GM21423 (cell line): ENCODE measurements at regions not wholly inside any gene's neighbourhood (a gene's known extent, or its start where the extent isn't known, plus 50 kb on each side); places are given as distances from the start of the nearest gene placed in this dataset.
"Not testable (repeated sequence)": the region's sequence is repeated elsewhere in the genome, so short reads cannot be mapped to it uniquely, and the experiment has no call there.

Experiments
- ATAC-seq: cut with Tn5 transposase; IDR thresholded peaks from one replicate; pipeline ENCODE4 v1.9.1; 2021; ENCODE audit warnings: mild to moderate bottlenecking, moderate library complexity; ENCODE audit not compliant: unreplicated experiment

GRCh38 chr16:65754820-65755691, 611.4 kb upstream of the CDH5 start:
- no peak for ATAC-seq

DNA sequence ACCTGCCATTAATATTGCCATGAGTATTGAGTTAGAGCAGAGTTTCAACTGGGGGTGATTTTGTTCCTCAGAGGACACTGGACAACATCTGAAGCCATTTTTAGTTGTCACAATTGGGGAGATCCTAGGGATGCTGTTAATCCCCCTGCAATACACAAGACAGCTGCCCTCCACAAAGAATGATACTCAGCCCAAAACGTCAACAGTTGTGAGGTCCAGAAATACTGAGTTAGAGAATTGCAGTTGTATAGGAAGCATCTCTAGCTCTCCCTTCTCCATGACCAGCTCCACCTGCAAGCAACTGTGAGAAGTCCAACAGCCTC, 614.0 kb upstream of the CDH5 start:
- no peak for ATAC-seq

- ATAC-seq, result no peak
Measured at GRCh38 chr16:65751622-65752521, 614.6 kb upstream of the CDH5 start.

GRCh38 chr16:65749506-65749905, 617.0 kb upstream of the CDH5 start:
- ATAC-seq, result no peak

GRCh38 chr16:65746941-65747340, 619.5 kb upstream of the CDH5 start:
- ATAC-seq, result no peak

DNA sequence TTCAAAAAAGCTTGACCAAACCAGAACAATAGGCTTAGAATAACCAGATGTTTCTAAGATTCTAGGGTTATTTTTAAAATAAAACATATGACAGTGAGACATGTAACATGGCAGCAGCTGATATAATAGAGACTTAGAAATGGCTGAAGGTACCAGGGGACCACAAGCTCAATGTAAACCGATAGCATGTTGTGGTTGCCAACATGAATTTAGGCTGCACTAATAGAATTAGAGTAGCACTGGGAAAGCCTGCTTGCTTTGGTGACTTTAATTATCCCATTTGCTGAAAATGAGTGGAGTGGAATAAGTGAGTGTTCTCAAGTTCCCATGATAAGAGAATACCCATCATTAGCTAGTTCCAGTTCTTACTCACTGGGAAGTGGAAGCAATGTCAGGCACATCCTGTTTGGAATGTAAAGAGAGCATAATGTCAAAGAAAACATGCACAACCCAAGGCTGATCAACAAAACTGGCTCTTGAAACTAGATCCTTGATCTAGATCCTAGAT, 621.2 kb upstream of the CDH5 start:
- ATAC-seq, result no peak

GRCh38 chr16:65744401-65744800, 622.1 kb upstream of the CDH5 start:
- ATAC-seq, result no peak

- no peak for ATAC-seq
Measured at GRCh38 chr16:65743558-65743957, 621.7 kb upstream of the CDH11 start.

DNA sequence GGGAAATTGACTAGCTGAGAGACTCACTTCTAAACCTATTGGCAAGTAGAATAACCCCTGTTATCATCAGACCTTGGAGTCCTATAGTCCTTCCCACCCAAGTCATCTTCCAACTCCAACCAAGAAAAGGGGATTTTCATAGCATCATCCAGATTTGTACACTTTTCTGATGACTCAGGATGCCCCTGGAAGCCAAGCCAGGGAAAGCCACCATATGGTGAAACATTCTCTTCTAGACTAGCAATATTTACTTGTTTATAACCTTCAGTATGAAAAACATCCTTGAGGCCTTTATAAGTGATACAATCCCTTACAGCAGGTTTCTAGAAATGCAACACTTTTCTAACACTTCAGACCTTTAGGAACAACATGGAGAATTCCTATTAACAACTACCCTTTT, 618.8 kb upstream of the CDH11 start:
- no peak for ATAC-seq

GRCh38 chr16:65739518-65739917, 617.7 kb upstream of the CDH11 start:
- no peak for ATAC-seq

GRCh38 chr16:65737831-65738230, 616.0 kb upstream of the CDH11 start:
- no peak for ATAC-seq

GRCh38 chr16:65735615-65736014, 613.8 kb upstream of the CDH11 start:
- not testable (repeated sequence) for ATAC-seq

DNA sequence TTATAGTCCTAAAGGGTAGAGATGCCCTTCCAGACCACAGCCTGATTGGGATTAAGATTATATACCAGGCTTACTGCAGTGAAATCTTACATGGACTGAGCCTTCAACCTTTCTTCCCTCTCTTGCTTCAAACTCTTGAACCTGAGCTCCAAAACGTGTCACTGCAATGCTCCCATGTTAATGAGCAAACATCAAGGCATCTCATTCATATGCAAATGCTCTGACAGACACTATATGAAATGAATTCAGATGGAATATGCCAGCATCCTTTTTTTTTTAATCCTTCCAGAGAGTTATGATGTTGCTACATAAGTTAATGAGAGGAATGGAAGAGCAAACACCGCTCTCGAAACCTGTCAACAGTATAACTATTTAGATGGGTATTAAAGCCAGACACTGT, 611.9 kb upstream of the CDH11 start:
- ATAC-seq, result no peak

- ATAC-seq, result no peak
Measured at GRCh38 chr16:65731833-65732232, 610.0 kb upstream of the CDH11 start.

GRCh38 chr16:65728652-65729051, 606.8 kb upstream of the CDH11 start:
- ATAC-seq, result no peak

- ATAC-seq, result no peak
Measured at GRCh38 chr16:65728167-65728566, 606.3 kb upstream of the CDH11 start.

DNA sequence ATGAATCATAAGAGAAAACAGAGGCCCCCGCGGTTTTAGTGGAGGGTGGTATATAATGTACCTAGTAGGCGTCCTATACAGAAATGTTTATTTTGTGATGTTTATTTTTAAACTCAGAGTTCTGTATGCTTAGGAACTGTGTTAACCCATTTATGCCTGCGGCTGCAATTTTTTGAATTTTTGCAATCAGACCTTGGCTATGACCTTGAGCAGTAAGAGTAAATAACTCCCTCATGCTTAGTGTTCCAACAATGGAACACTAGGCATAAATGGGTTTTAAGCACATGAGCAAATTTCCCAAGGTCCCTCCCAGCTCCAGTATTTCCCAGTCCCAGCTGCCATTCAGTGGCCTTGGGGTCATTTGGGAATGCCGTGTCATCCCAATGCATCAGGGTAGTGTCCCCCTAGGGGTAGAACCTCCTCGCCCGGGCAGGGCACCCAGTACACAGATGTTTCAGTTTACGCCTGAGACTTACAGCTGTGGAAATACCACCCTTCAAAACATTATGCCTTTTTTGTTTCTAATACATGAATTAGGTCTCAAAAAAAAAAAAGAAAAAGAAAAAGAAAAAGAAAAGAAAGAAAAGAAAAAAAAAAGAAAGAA, 605.8 kb upstream of the CDH11 start:
- no peak for ATAC-seq

GRCh38 chr16:65725156-65725845, 603.4 kb upstream of the CDH11 start:
- no peak for ATAC-seq

DNA sequence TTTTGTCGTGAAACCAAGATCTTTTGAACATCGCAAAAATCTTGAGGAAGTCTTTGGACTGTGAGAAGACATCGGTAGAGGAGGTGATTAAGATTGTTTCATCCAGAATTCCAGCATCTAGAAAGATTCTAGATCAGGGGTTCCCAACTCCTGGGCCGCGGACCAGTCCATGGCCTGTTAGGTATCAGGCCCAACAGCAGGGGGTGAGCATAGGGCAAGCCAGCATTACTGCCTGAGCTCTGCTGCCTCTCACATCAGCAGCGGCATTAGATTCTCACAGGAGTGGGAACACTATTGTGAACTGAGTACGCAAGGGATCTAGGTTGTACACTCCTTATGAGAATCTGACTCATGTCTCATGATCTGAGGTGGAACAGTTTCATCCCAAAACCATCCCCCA, 600.6 kb upstream of the CDH11 start:
- no peak for ATAC-seq

DNA sequence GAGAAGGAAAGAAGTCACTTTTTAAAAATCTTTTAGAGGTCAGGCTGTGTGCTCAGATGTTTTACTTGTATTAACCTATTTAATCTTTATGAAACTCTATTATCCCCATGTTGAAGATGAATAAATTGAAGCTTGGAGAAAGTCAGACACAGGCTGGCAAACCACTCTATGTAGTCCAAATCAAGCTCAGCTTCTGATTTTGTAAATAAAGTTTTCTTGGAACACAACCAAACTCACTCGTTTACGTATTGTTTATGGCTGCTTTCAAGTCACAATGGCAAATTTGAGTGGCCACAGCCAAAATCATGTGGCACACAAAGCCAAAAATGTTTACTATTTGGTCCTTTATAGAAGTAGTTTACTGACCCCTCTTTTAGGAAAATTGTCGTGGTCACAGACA, 596.0 kb upstream of the CDH11 start:
- ATAC-seq, result no peak
